ENCODE measurements at regions not wholly inside any gene's neighbourhood (a gene's known extent, or its start where the extent isn't known, plus 50 kb on each side); places are given as distances from the start of the nearest gene placed in this dataset.
"Not testable (repeated sequence)": the region's sequence is repeated elsewhere in the genome, so short reads cannot be mapped to it uniquely, and the experiment has no call there.

DNA sequence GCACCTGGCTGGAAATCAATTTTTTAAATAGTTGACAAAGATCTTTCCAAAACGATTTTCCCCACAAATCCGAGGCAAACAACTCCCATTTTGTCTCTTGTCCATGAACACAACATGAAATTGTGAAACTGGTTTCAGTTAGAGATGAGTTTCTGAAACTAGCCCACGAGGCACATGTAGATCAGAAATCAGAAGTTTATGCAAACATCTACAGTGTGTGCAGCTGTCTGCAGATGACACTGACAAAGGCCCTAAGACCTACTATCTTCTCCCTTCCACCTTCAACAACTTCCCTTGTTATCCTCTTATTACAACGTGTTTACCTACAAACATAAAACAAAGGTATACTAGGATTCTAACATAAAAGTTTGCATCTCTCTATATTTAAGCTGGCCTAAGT, 183.3 kb downstream of the DIRAS2 start:
- no peak for DNase-seq (ENCODE audit: low spot score)

DNA sequence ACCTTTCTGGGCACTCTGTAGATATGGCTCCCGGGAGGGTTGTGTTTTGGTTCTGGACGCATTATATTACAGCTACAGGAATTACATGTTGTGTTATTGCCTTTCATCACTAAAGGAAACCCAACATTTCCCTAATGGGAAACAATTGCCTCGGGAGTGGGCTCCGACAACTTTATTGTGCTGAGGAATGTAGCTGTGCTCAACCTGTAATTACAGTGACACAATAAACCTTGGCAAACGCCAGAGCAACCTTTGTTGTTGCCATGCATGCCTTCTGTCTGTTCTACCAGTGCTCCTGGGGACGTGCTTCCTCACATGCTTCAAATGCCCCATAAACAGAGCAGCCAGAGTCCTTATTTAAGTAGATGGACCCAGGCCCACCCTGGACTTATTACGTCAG, 182.4 kb downstream of the DIRAS2 start:
- DNase-seq (ENCODE audit: low spot score) = no peak

DNA sequence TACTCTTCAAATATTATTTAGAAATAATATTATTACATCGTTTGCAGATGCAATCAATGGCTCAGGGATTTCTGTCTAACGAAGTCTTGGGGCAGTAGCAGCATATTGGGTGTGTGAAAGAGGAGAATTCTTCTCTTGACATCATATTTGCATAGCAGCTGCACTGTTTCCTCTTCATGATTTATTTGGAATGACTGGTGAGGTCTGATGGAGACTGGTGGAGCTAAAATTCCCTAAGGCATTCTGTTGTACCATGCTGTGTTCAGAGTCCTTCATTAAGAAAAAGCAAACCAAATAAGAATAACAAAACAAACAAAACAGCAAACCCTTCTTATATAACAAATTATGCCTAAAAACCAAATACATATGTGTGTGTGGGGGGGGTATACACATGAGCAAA, 177.6 kb downstream of the DIRAS2 start:
- DNase-seq (ENCODE audit: low spot score) = no peak

DNA sequence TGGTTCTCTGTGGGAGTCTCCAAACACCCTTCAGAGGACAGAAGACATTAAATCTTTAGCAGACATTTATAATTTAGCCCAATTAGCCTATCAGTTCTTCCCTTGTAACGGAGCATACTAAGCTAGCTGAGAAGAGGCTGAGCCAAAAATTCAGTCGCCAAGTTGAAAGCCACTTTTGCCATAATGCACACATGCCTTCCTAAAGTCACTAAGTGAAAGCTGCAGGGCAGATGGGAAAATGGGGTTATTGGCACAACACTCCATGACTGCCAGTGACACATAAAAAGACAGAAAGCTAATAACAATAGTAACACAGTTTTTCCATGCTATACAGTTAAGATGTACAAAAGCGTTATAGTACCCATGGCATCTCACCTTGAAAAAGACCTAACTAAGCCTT, 176.2 kb downstream of the DIRAS2 start:
- DNase-seq (ENCODE audit: low spot score) = no peak

DNA sequence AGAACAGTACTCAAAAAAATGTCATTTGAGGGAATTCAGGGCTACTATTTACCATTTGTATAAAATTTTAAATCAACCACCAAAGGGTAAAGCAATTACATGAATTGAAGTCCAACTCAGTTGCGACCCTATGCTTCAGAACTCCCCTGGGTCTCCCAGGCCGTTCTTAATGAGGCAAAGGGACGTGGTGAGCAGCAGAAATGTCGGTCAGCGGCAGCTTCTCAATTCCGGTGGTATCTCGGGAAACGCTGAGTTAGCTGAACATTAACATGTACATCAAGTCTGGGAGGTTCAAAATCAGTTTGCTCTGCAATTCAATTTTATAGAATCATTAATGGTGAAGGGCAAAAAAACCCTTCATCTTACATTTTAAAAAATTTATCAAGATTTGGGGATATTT, 173.2 kb downstream of the DIRAS2 start:
- DNase-seq (ENCODE audit: low spot score) = no peak

DNA sequence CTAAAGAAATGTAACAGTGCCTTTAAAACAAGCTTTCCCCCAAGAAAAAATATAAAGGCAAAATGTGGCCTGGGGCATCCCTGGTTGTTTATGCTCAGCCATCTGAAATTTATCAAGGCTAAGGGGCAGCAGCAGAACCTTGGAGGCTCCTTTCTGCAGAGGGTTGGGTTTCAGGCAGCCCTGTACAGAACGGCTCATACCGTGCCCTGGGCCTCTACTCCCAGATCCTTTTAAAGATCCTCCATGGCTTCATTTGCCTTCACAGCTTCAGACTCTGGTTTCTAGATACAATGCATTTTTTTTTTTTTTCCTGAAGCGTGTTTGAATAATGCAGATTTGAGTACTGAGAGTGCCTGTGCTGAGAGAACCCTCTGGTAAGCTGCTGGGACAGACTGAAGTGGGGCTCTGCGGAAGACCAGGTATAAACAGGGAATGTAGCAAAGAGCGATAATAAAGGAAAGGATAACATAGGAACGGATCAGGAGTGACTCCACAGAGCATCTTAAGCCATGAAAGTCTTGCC, 172.7 kb downstream of the DIRAS2 start:
- no peak for DNase-seq (ENCODE audit: low spot score)

DNA sequence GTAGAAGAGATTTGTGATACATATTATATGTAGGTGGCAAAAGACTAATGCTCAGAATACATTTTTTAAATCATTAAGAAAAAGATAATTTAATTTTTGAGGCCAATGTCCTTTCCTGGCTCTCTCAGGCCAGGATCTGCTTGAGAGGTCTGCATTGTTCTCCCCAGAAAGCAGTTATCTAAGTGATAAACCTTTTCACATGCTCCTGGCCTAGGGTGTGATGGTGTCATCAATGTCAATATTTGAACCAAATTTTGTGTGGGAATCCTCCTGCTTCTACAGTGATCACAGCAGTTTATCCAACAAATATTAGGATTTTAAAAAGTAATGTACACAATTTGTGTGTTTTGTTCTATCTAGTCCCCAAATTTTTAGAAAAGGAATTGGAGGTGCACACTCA, 166.6 kb downstream of the DIRAS2 start:
- no peak for DNase-seq (ENCODE audit: low spot score)

DNA sequence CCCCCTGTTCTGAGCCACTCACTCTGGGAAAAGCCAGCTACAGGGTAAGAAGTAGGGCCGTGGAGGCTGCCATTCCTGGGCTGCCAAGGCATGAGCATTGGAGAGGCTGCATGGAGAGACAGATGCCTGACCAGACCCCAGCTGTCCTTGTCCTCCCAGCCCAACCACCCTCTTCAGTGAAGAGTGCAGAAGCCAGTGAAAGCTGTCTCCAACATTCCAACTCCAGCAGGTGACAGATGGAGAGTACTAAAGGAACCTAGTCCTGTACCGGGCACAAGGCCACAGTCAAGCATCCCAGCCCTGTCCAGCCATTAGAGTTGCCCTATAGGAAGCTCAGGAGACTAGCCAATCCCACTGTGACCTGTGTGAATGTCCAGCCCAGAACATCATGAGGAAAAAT, 165.1 kb downstream of the DIRAS2 start:
- no peak for DNase-seq (ENCODE audit: low spot score)

DNA sequence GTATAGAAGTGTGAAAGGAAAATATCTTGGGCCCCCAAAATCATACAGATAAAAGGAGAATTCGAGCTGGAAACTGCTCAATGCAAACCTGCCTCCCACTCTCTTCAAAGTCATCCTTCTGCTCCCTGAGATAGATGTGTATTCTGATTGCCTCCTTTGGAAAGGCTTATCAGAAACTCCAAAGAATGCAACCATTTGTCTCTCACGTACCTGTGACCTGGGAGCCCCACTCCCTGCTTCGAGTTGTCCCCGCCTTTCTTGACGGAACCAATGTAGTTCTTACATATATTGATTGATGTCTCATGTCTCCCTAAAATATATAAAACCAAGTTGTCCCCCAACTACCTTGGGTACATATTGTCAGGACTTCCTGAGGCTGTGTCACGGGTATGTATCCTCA, 163.8 kb downstream of the DIRAS2 start:
- DNase-seq (ENCODE audit: low spot score) = no peak

DNA sequence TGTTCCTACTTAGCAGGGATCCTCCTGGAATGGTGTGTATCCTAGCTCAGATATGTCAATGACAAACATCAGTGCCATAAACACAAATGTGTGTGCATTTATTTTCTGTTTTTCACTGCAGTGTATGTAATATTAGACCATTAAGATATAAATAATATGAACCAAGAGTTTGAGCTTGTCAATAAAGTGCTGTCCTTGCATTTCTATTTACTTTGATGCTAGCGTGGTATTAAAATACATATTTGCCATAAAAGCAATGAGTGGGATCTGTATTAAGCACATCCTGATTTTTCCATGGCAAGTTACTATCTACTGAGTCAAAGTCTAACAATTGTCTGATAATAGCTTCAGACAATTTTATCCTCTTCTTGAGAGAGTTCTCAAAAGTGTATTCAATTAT, 157.6 kb downstream of the DIRAS2 start:
- DNase-seq (ENCODE audit: low spot score) = no peak

DNA sequence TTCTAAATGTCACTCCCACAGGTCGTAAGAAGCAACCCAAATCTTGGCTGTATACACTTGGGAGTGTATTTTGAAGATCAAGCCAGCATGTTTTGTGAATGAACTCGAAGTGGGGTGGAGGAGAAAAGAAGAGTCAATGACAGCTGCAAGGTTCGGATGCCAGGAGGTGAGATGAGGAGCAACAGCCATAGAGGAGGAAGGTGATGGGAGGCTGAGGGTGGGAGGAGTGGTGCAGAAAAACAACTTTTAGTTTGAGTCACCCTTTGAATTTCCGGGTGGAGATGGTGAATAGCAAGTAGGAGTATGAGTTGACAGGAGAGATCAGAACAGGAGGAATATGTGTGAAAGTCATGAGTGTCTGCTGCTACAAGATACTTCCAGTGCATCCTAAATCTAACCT, 153.6 kb downstream of the DIRAS2 start:
- DNase-seq (ENCODE audit: low spot score) = no peak

DNA sequence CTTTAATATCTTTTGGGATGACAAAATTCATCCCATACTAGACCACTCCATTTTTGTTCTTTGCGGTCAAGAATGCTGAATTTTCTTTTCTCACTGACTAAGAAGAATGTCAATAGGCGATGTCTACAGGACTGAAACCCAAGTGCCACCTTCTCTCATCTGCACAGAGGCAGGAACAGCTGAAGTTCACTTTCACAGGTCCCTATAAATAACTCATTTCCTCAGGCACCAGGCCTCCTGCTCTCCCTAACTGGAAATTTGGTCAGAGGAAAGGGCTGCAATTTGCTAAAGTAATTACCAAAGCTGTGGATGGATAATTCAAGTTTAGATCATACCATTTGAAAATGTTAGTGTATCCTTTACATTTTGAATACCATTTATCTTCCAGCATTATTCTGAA, 142.9 kb downstream of the DIRAS2 start:
- no peak for DNase-seq (ENCODE audit: low spot score)

DNA sequence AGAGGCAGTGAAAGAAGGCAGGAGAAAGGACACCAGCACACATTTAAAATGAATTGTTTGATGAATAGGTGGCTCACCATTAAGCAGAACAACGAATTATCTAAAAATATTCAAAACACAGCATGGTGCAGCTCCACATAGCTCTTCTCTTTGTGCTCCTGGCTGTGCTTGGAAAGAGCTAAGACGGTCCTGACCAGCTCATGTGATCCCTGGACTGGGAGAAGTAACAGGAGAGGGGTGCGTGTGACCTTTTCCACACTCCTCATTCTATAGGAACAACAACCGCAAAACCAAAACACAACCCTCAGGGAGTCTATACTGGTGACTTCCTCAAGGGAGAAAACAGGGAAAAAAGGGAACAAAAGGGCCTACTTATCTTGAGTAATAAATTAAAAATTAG, 140.5 kb downstream of the DIRAS2 start:
- DNase-seq (ENCODE audit: low spot score) = no peak

DNA sequence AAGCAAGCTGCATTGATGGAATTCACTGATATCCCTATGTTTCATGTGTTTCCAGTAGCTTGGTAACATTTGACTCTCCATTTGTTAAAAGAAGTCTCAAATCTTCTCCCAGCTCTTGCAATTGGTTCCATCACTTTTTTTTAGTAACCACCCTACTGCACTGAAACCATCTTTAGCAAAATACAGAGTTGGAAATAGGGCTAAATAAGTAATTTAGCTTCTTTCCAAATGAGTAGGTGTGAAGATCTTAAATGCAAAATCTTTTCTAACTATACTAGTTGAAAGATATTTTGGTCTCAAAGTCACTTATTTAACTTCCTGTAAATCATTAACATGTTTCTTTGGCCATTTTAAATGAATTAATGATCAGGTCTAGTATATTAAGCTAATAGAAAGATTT, 138.1 kb downstream of the DIRAS2 start:
- DNase-seq (ENCODE audit: low spot score) = no peak

DNA sequence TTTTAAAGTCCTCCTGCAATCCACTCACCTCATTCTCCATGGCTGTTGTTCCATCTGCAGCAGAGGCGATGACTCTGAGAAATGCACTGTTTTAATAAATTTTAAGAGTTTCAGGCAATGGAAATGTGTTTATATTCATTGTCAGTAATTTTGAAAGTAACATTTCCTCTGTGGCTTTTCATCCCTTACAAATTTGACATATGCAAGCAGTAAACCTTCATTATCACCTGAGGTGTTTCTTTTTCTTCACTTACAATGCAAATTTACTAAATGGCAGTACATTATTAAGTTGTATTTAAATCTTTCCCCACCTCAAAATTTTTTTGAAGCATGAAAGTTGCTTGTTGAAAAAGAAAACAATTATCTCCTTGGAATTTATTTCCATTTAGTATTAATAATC, 136.9 kb downstream of the DIRAS2 start:
- no peak for DNase-seq (ENCODE audit: low spot score)

DNA sequence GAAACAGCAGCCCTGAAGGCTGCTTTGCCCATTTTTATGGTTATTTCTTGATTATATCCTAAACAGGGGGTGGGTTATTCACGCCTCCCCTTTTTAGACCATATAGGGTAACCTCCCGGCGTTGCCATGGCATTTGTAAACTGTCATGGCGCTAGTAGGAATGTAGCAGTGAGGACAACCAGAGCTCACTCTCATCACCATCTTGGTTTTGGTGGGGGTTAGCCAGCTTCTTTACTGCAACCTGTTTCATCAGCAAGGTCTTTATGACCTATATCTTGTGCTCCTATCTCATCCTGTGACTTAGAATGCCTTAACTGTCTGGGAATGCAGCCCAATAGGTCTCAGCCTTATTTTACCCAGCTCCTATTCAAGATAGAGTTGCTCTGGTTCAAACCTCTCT, 136.2 kb downstream of the DIRAS2 start:
- not testable (repeated sequence) for DNase-seq (ENCODE audit: low spot score)

DNA sequence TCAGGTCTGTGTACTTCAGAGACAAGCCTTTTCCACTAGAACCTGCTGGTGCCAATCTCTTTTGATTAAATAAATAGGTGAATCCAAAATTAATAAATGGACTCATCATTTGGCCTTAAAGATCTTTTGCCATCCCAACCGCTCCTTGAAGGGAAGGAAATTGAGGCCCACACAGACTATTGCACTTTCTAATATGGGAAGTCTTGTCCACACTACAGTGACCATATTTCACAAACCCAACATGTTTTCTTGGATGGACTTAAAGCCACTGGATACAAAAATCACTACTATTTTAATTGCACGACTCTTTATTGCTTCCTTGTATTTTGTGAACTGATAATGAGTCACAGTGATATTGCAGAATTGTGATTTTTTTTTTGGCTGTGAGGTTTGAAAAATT, 135.0 kb downstream of the DIRAS2 start:
- DNase-seq (ENCODE audit: low spot score) = no peak

DNA sequence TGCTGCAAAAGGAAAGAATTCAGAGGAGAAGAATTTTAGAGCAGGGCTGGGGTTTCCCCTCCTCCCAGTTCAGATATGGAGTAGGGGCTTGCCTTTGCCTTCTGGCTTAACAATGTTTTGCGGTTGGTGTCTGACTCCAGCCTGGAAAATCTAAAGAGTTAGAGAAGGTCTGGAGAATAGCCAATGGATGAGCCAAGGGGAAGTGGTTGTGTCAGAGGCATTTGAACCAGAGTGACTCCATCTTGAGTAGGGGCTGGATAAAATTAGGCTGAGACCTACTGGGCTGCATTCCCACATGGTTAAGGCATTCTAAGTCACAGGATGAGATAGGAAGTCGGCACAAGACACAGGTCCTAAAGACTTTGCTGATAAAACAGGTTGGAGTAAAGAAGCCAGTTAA, 133.7 kb downstream of the DIRAS2 start:
- DNase-seq (ENCODE audit: low spot score) = no peak

DNA sequence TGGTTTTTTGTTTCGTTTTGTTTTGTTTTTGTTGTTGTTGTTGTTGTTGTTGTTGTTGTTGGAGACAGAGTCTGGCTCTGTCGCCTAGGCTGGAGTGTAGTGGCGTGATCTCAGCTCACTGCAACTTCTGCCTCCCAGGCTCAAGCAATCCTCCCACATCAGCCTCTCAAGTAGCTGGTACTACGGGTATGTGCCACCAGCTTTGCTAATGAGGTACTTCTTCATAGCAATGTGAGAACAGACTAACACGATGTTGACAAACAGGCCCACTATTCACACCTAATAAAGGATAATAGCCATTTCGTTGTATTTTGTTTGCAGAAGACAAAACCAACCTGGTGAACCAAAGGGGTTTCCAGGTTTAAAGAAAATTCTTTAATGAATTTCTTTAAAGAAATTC, 130.9 kb downstream of the DIRAS2 start:
- DNase-seq (ENCODE audit: low spot score) = no peak

DNA sequence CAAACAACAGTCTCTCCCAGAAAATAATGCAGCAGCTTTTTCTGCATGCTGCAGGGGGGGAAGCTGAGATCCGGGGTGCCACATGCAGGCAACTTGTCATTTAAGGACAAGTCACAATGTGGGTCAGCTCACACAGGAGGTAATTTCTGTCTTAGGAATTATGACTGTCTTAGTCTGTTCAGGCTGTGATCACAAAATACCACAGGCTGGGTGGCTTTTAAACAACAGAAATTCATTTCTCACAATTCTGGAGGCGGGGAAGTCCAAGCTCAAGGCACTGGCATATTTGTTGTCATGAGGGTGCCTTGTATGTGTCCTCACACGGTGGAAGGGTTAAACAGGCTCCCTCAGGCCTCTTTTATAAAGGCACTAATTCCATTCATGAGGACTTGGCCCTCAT, 127.7 kb downstream of the DIRAS2 start:
- no peak for DNase-seq (ENCODE audit: low spot score)

DNA sequence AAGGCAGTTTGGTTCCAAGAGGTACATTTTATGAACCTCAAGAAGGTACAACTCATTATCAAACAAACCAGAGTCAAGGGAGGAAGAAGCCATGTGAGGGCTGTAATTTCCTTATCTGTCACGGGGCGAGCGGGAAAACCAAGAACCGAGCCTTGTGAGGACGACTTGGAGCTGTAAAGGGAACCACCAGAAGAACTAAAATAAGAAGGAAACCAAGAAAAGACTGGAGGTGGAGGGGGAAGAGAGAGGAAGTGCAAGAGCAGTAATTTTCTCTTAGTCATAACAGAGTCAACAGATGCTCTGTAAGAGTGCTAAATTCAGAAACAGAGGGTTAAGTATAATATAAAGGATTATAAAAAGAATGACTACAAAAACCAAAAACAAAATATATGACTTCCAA, 127.1 kb downstream of the DIRAS2 start:
- no peak for DNase-seq (ENCODE audit: low spot score)

DNA sequence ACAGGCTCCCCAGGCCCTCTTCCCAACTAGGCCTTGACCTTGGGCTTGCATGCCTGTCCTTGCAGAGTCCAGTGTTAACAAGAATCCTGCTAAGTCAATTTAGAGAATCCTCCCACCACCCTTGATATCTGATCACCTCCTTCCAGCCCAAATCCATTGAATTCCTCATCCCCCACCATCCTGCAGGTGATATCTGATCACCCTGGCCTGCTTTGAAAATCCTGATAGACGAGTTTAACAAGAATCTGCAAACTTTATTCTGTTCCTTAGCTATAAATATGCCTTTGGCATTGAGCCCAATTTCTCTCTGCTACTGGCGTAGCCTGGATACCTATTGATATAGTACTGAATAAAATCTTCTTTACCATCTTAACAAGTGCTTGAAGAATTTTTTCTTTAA, 125.5 kb downstream of the DIRAS2 start:
- DNase-seq (ENCODE audit: low spot score) = no peak

DNA sequence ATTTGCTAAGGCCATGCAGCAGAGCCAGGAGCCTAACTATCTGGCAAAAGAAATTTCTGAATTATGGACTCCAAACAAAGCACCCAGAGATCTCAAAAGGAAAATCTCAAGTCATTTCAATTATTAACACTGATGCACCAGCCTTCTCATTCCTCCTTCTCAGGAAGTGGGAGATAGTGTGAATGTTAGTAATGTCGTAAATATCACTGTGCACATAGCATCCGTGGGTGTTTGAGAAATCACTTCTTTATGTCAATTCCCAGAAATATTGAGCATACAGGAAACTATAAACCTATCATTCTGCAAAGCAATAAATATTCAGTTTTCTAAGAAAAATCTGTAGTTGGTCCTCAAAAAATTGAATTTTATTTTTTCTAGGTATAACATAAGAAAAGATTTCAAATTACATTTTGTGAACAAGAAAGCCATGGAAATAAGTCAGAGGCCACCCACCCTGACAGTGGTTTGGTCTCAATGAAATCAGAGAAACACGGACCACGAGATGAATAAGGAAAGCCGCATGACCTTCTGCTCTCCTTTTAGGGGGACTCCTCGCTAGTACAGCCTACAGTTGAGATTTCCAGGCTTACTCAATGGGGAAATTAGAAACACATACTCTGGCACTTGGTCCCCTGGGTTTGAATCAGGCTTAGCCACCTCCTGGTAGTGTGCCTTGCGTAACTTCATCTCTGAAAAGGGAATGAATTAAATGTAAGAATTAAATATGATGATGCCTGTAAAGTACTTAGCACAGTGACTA, 120.6 kb downstream of the DIRAS2 start:
- DNase-seq (ENCODE audit: low spot score) = no peak

DNA sequence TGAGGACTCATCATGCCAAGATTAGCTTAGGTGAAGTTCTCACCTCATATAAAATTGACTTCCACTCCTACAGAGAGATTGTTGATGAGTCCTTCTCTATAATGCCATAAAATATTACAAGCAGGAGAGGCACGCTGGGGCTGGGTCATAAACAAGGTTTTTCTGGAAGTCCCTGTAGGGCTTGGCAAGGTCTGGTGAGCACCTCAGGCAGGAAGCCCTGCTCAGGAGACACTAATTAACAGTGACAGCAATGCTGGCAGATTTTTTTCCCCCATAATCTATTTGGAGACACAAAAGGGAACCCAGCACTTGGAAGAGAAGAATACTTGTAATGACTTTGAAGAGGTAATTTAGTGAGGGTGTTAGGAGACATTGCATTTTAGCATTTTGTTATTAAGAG, 118.7 kb downstream of the DIRAS2 start:
- DNase-seq (ENCODE audit: low spot score) = no peak

All from left forelimb (tissue), 1 donor.